ENCODE measurements at regions not wholly inside any gene's neighbourhood (a gene's known extent, or its start where the extent isn't known, plus 50 kb on each side); places are given as distances from the start of the nearest gene placed in this dataset.

- no peaks in the 10 kb centered on the region for H3F3A ChIP-seq (ENCODE audit: insufficient read depth)
- no peak overlapping the region for H3K4me3 ChIP-seq (ENCODE audit: insufficient read depth, low read length, poor library complexity, severe bottlenecking)
- H3K9me3 ChIP-seq (ENCODE audit: insufficient read depth, low read length) = no peaks in the 10 kb centered on the region
- no peaks in the 10 kb centered on the region for H3K27me3 ChIP-seq (ENCODE audit: low read length)
- TF ChIP-seq EZH2phosphoT487 (conservative IDR thresholded peaks at IDR 0.05; ENCODE audit: low read length) = no peak
- no peak for TF ChIP-seq CTCF (IDR thresholded peaks at IDR 0.05; ENCODE audit: insufficient read depth, low read length, poor library complexity, severe bottlenecking)
- no peaks in the 10 kb centered on the region for H3K9me2 ChIP-seq (replicated peaks; ENCODE audit: insufficient read depth, low read length)
- H3K27ac ChIP-seq (ENCODE audit: low read depth, low read length) = no peak overlapping the region
- H3K36me3 ChIP-seq (ENCODE audit: low read length) = no peaks in the 10 kb centered on the region
- no peak overlapping the region for H3K4me2 ChIP-seq (ENCODE audit: low read depth, low read length, poor library complexity, severe bottlenecking)
- H4K20me1 ChIP-seq (ENCODE audit: low read depth, low read length) = no peaks in the 10 kb centered on the region
- no peak overlapping the region for H3K9ac ChIP-seq (ENCODE audit: low read length)
- H2AFZ ChIP-seq (ENCODE audit: low read depth, low read length, severe bottlenecking) = no peak overlapping the region
- H3K79me2 ChIP-seq (ENCODE audit: insufficient read depth, low read length) = no peaks in the 10 kb centered on the region
These were observed 953.1 kb upstream of the ZNF722 start for GRCh38 chr7:63045575-63045974.

GRCh38 chr7:63046612-63047011 lies 952.0 kb upstream of the ZNF722 start:
- Histone ChIP-seq H4K20me1 (ENCODE audit: low read depth, low read length) (no peaks in the 10 kb centered on the region), H3K9ac (ENCODE audit: low read length) (no peak overlapping the region), H2AFZ (ENCODE audit: low read depth, low read length, severe bottlenecking) (no peak overlapping the region), H3K27me3 (ENCODE audit: low read length) (no peaks in the 10 kb centered on the region), H3K27ac (ENCODE audit: low read depth, low read length) (no peak overlapping the region), H3K9me3 (ENCODE audit: insufficient read depth, low read length) (no peaks in the 10 kb centered on the region), H3K9me2 (replicated peaks; ENCODE audit: insufficient read depth, low read length) (no peaks in the 10 kb centered on the region), H3K4me2 (ENCODE audit: low read depth, low read length, poor library complexity, severe bottlenecking) (no peak overlapping the region), H3K4me3 (ENCODE audit: insufficient read depth, low read length, poor library complexity, severe bottlenecking) (no peak overlapping the region), H3K36me3 (ENCODE audit: low read length) (no peaks in the 10 kb centered on the region), H3F3A (ENCODE audit: insufficient read depth) (no peaks in the 10 kb centered on the region), H3K79me2 (ENCODE audit: insufficient read depth, low read length) (no peaks in the 10 kb centered on the region)
- TF ChIP-seq EZH2phosphoT487 (conservative IDR thresholded peaks at IDR 0.05; ENCODE audit: low read length) (no peak), CTCF (IDR thresholded peaks at IDR 0.05; ENCODE audit: insufficient read depth, low read length, poor library complexity, severe bottlenecking) (no peak)

GRCh38 chr7:63047061-63047460 lies 951.6 kb upstream of the ZNF722 start:
- Histone ChIP-seq H3K9me2 (replicated peaks; ENCODE audit: insufficient read depth, low read length) (no peaks in the 10 kb centered on the region), H4K20me1 (ENCODE audit: low read depth, low read length) (no peaks in the 10 kb centered on the region), H3K36me3 (ENCODE audit: low read length) (no peaks in the 10 kb centered on the region), H3K9me3 (ENCODE audit: insufficient read depth, low read length) (no peaks in the 10 kb centered on the region), H3K27ac (ENCODE audit: low read depth, low read length) (no peak overlapping the region), H3K79me2 (ENCODE audit: insufficient read depth, low read length) (no peaks in the 10 kb centered on the region), H3K27me3 (ENCODE audit: low read length) (no peaks in the 10 kb centered on the region), H2AFZ (ENCODE audit: low read depth, low read length, severe bottlenecking) (no peak overlapping the region), H3F3A (ENCODE audit: insufficient read depth) (no peaks in the 10 kb centered on the region), H3K4me2 (ENCODE audit: low read depth, low read length, poor library complexity, severe bottlenecking) (no peak overlapping the region), H3K4me3 (ENCODE audit: insufficient read depth, low read length, poor library complexity, severe bottlenecking) (no peak overlapping the region), H3K9ac (ENCODE audit: low read length) (no peak overlapping the region)
- TF ChIP-seq CTCF (IDR thresholded peaks at IDR 0.05; ENCODE audit: insufficient read depth, low read length, poor library complexity, severe bottlenecking) (no peak), EZH2phosphoT487 (conservative IDR thresholded peaks at IDR 0.05; ENCODE audit: low read length) (no peak)

GRCh38 chr7:63047546-63047945 lies 951.1 kb upstream of the ZNF722 start:
- Histone ChIP-seq H3K4me3 (ENCODE audit: insufficient read depth, low read length, poor library complexity, severe bottlenecking) (no peak overlapping the region), H3K4me2 (ENCODE audit: low read depth, low read length, poor library complexity, severe bottlenecking) (no peak overlapping the region), H3F3A (ENCODE audit: insufficient read depth) (no peaks in the 10 kb centered on the region), H2AFZ (ENCODE audit: low read depth, low read length, severe bottlenecking) (no peak overlapping the region), H3K27ac (ENCODE audit: low read depth, low read length) (no peak overlapping the region), H3K27me3 (ENCODE audit: low read length) (no peaks in the 10 kb centered on the region), H3K9ac (ENCODE audit: low read length) (no peak overlapping the region), H3K36me3 (ENCODE audit: low read length) (no peaks in the 10 kb centered on the region), H4K20me1 (ENCODE audit: low read depth, low read length) (no peaks in the 10 kb centered on the region), H3K9me3 (ENCODE audit: insufficient read depth, low read length) (no peaks in the 10 kb centered on the region), H3K9me2 (replicated peaks; ENCODE audit: insufficient read depth, low read length) (no peaks in the 10 kb centered on the region), H3K79me2 (ENCODE audit: insufficient read depth, low read length) (no peaks in the 10 kb centered on the region)
- no peak for TF ChIP-seq CTCF (IDR thresholded peaks at IDR 0.05; ENCODE audit: insufficient read depth, low read length, poor library complexity, severe bottlenecking)
- no peak for TF ChIP-seq EZH2phosphoT487 (conservative IDR thresholded peaks at IDR 0.05; ENCODE audit: low read length)
